Sigmoid colon (tissue), 3 donors: ENCODE measurements at regions not wholly inside any gene's neighbourhood (a gene's known extent, or its start where the extent isn't known, plus 50 kb on each side); places are given as distances from the start of the nearest gene placed in this dataset.

ENCODE experiments used
- CTCF ChIP-seq, 4 experiments: fragments of 450-650 bp in 3 of 4; fragments of 200-600 bp in 1 of 4; IDR thresholded peaks; one replicate each; pipeline ENCODE4 v1.5.1; 2016 to 2019; ENCODE audit warnings: antibody characterized with exemption in 4 of 4, mild to moderate bottlenecking in 3 of 4, moderate library complexity in 2 of 4
- POLR2A ChIP-seq, 2 donors: fragments of 450-650 bp; IDR thresholded peaks; one replicate each; pipeline ENCODE4 v1.6.1; 2016; ENCODE audit warnings: antibody characterized with exemption in 2 of 2, mild to moderate bottlenecking in 2 of 2, moderate library complexity in 2 of 2

GRCh38 chr7:55657654-55658053 lies 85.4 kb upstream of the VOPP1 start:
- TF ChIP-seq CTCF (IDR thresholded peaks at IDR 0.05) = no peak
- no peak for TF ChIP-seq POLR2A (IDR thresholded peaks at IDR 0.05)
